Skeletal muscle cell (primary cell): ENCODE measurements at regions not wholly inside any gene's neighbourhood (a gene's known extent, or its start where the extent isn't known, plus 50 kb on each side); places are given as distances from the start of the nearest gene placed in this dataset.

Experiments
- DNase-seq: peaks from one replicate; pipeline ENCODE4 v3.0.0-alpha.2; 2010; ENCODE audit warnings: low read depth
- H3K4me3 ChIP-seq: 2 replicates; pipeline ENCODE4 v1.5.1; 2011; ENCODE audit warnings: low read depth, mild to moderate bottlenecking, control low read depth, low read length, moderate library complexity

GRCh38 chr2:220646424-220646823, 925.7 kb downstream of the EPHA4 start:
- DNase-seq: no peak
- no peak overlapping the region for H3K4me3 ChIP-seq

- DNase-seq: no peak
- no peak overlapping the region for H3K4me3 ChIP-seq
These were observed 923.5 kb downstream of the EPHA4 start for GRCh38 chr2:220648628-220649027.

- no peak for DNase-seq
- H3K4me3 ChIP-seq: no peak overlapping the region
These were observed 918.3 kb downstream of the EPHA4 start for GRCh38 chr2:220653776-220654175.

GRCh38 chr2:220654322-220654721, 917.8 kb downstream of the EPHA4 start:
- no peak for DNase-seq
- no peak overlapping the region for H3K4me3 ChIP-seq

GRCh38 chr2:220660277-220661145, 911.6 kb downstream of the EPHA4 start:
- no peak overlapping the region for H3K4me3 ChIP-seq
- DNase-seq: no peak

- DNase-seq: no peak
- H3K4me3 ChIP-seq: no peak overlapping the region
These were observed 909.7 kb downstream of the EPHA4 start for GRCh38 chr2:220662431-220662830.

GRCh38 chr2:220663065-220663464, 909.0 kb downstream of the EPHA4 start:
- no peak overlapping the region for H3K4me3 ChIP-seq
- DNase-seq: no peak

GRCh38 chr2:220664272-220665107, 907.6 kb downstream of the EPHA4 start:
- DNase-seq: no peak
- no peak overlapping the region for H3K4me3 ChIP-seq

- no peak for DNase-seq
- no peak overlapping the region for H3K4me3 ChIP-seq
These were observed 907.0 kb downstream of the EPHA4 start for GRCh38 chr2:220665108-220665471.

- H3K4me3 ChIP-seq: no peak overlapping the region
- no peak for DNase-seq
These were observed 902.8 kb downstream of the EPHA4 start for GRCh38 chr2:220669324-220669723.

- DNase-seq: no peak
- no peak overlapping the region for H3K4me3 ChIP-seq
These were observed 901.6 kb downstream of the EPHA4 start for GRCh38 chr2:220670511-220670910.

GRCh38 chr2:220673151-220673874, 898.8 kb downstream of the EPHA4 start:
- DNase-seq: no peak
- no peak overlapping the region for H3K4me3 ChIP-seq

- H3K4me3 ChIP-seq: no peak overlapping the region
- DNase-seq: no peak
These were observed 898.1 kb downstream of the EPHA4 start for GRCh38 chr2:220674033-220674432.

- no peak overlapping the region for H3K4me3 ChIP-seq
- no peak for DNase-seq
These were observed 895.4 kb downstream of the EPHA4 start for GRCh38 chr2:220676695-220677094.

GRCh38 chr2:220678943-220679342, 893.2 kb downstream of the EPHA4 start:
- no peak overlapping the region for H3K4me3 ChIP-seq
- DNase-seq: no peak

GRCh38 chr2:220682616-220683015, 889.5 kb downstream of the EPHA4 start:
- no peak for DNase-seq
- H3K4me3 ChIP-seq: no peak overlapping the region

- no peak overlapping the region for H3K4me3 ChIP-seq
- no peak for DNase-seq
These were observed 888.0 kb downstream of the EPHA4 start for GRCh38 chr2:220684099-220684498.

GRCh38 chr2:220687231-220687843, 884.8 kb downstream of the EPHA4 start:
- DNase-seq: peak; percentile 14
- H3K4me3 ChIP-seq: no peak overlapping the region

GRCh38 chr2:220695397-220696279, 876.5 kb downstream of the EPHA4 start:
- DNase-seq: no peak
- no peak overlapping the region for H3K4me3 ChIP-seq
